NK-92 (cell line): ENCODE measurements at regions not wholly inside any gene's neighbourhood (a gene's known extent, or its start where the extent isn't known, plus 50 kb on each side); places are given as distances from the start of the nearest gene placed in this dataset.

ENCODE experiments used
- DNase-seq: peaks from one replicate; lab custom pipeline; 2025; ENCODE audit not compliant: unreplicated experiment; lab: John Stamatoyannopoulos, UW

DNA sequence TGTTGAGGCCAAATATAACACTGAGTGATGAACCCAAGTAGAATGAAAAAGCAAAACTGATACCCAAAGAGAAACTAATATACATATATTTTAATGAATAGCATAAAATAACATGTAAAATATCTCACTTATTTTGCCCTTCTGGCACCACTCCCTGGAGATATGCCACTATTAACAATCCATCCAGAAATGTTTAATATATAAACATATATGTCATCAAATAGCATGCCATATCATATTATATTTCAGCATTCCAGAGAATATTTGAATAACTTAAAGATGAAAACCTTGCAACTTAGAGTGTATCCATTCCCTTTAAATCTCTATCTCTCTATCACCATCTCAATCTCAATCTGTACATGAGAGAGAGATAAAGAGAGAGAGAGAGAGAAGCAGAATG is 1073.3 kb upstream of the RAG2 start:
- DNase-seq, result no peak

DNA sequence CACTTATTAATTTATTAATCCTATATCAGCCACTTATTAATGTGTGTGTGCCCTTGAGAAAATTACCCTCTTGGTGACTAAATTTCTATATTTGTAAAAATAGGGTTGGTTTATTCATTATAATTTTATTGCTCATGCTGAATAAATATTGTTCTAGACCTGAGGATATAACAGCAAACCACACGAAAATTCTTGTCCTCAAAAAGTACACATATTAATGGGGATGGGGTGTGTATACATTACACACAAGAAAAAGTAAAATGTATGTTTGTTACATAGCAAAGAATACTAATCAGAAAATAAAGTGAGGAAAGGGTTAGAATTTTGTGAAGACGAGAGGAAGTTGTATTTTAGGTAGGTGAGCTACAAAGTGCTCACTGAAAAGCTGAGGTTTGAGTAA is 1068.9 kb upstream of the RAG2 start:
- DNase-seq, result no peak

- DNase-seq, result no peak
Observed at GRCh38 chr11:37657645-37658044, 1059.6 kb upstream of the RAG2 start.

DNA sequence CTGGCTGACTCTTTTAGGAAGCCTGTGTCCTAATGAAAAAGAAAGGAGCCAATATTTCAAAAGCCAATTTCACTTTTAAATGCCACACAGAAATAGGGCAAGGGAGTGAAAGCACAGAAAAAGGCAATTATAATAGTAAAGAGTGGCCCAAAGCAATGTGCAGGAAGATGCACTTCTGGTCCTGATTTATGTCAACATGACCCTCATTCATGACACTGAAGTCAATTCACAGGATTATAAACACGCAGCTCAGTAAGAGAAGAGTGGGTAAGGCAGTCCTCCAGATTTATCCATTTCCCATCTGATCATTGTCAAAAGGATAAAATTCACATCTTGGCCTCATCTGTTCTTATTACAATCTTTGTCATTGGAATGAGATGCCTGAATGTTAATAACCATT is 1049.7 kb upstream of the RAG2 start:
- no peak for DNase-seq

DNA sequence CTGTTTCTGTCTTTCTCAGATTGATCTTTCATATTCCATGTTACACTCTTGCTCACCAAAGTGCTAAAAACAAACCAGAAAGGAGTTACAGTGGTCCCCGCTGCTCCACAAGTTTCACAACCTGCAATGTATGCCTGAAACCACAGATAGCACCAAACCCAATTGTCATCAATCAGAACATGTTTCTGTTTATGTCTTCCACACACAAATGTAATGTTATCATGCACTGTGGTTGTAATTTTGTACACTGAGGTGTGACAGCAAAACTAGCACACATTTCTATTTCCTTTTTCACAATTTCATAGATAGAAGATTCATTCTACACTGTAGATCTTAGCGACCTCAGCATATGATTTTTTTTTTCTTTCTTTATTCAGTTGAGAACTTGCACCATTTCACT is 1045.9 kb upstream of the RAG2 start:
- DNase-seq, result no peak

GRCh38 chr11:37642296-37642695 is 1044.3 kb upstream of the RAG2 start:
- DNase-seq, result no peak

DNA sequence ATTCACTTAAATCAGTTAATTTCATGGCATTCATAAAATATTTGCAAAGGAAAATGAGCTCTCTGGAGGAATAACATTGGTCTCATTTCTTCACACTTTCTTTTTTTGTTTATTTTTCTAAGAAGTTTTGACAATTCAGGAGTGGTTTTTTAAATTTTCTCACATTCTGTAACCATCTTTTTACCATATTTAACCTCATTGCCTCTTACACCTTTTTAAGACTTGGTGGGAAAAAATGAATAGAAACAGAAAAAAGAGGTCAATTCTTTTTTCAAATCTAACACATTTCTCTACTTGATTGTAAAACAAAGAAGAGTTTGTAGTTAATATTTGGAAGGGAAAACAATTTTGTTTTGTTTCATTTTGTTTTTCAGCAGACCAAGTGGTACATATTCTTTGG is 1034.7 kb upstream of the RAG2 start:
- no peak for DNase-seq

GRCh38 chr11:37630866-37631265 is 1032.8 kb upstream of the RAG2 start:
- no peak for DNase-seq

- no peak for DNase-seq
Observed at GRCh38 chr11:37623778-37624177, 1025.7 kb upstream of the RAG2 start.

DNA sequence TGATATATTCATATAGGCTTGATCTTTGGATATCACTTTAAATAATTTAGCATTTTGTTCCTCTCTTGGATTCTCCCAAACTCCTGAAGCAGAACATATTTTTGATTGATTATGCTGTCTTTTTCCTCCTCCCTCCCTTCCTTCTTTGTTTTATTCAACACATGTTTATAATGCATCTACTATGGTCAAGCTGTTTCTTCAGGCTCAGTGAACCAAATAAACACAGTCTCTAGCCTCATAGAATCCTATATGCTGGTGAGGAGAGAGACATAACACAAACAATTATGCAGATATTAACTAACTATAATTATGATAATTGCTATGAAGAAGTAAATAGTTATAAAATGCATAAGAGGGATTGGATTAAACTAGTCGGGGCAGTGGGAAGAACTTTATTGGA is 1023.6 kb upstream of the RAG2 start:
- no peak for DNase-seq

- DNase-seq, result no peak
Observed at GRCh38 chr11:37616291-37616690, 1018.3 kb upstream of the RAG2 start.

DNA sequence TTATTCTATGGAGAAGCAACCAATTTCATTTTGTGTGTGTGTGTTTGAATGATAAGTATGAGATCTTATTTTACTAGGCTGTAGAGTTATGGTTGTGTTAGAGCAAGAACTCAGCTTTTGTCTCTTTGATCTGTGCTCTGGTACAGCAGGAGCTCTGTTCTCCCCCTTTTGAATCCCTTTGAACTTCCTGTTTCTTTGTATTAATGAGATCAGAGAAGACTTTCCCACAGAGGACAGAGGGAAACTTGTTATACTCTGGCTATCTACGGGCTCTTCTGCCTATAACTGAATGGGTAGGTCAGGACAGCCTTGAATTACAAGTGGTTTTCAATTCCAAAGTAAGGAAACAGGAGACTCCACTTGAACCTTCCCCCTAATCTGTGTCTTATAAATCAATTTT is 1015.0 kb upstream of the RAG2 start:
- DNase-seq, result no peak

- DNase-seq, result no peak
Observed at GRCh38 chr11:37612146-37612545, 1014.1 kb upstream of the RAG2 start.

DNA sequence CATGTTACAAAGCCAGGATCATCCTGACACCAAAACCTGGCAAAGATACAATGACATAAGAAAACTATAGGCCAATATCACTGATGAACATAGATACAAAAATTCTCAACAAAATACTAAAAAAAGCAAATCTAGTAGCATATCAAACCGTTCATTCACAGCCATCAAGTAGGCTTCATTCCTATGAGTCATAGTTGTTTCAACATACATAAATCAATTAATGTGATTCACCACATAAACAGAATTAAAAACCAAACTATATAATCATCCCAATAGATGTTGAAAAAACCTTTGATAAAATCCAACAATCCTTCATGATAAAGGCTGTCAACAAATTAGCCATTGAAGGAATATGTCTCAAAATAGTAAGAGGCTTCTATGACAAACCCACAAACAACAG is 1007.2 kb upstream of the RAG2 start:
- DNase-seq, result no peak

DNA sequence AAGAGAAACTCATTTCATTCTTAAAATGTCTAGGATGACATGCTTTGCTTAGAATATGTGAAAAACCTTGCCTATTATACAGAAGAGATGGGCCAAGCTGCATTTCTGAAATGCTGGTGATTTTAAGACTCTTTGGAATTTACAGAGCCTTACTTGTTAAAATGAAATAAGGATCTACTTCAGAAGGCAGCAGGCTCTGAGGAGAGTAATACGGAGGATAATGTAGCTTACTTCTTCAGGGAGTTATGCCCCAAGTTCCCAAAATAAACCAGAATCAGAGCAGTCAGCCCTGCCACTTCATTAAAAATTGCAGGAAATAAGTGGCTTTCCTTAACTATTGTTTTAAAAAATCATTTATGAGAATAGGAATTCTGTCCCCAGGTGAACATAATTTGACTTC is 1000.3 kb upstream of the RAG2 start:
- DNase-seq, result no peak

- no peak for DNase-seq
Observed at GRCh38 chr11:37597776-37598175, 999.7 kb upstream of the RAG2 start.

DNA sequence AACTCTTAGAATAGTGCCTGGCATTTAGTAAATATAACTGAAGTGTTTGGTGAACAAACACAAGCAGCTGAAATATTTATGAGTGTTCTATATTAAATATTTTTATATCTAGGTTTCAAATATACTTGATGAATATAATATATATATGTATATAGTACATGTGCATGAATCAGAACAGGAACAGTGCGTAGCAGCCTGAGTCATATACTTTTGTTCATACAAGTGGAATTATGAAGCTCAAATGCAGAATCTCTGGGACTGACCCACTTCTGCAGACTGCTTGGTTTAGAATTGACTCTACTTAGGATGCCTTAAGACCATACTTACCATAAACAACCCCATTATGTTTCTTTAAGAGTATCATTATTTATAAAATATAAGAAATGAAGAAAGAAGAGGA is 997.8 kb upstream of the RAG2 start:
- no peak for DNase-seq

DNA sequence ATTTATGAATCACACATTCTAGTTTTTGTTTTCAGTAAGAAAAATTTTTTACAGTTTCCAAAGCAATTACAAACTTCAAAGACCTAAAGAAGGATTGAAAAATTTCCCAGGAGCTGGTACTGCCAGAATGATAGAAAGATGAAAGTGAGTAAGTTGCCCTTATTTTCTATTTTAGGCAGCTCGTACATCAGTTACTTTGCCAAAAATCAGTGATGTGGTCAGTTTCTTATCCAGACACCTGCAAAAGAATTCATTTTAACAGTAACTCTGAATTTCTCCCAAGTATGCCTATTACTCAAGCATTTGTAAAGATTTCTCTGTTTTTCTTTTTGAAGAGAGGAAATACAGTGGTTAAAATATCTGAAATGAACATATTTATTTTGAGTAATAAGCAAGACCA is 976.3 kb upstream of the RAG2 start:
- no peak for DNase-seq

GRCh38 chr11:37572491-37573171 is 974.6 kb upstream of the RAG2 start:
- DNase-seq, result no peak

DNA sequence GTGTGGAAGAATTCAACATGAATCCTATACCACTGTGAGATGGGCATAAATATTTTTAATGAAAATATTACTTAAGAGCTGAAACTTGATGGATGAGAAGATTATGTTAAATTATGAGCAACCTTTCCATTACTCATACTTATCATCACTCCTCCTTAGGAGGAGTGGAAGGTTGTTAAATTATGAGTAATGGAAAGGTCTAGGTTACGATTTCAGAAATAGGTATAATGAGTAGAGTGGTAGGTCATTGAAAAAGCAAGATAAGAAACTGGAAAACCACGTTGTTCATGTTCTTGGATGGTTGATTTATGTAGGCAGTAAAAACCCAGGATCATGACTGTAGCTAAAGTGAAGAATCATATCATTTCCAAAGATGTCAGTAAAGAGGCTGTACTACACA is 973.2 kb upstream of the RAG2 start:
- DNase-seq, result no peak

DNA sequence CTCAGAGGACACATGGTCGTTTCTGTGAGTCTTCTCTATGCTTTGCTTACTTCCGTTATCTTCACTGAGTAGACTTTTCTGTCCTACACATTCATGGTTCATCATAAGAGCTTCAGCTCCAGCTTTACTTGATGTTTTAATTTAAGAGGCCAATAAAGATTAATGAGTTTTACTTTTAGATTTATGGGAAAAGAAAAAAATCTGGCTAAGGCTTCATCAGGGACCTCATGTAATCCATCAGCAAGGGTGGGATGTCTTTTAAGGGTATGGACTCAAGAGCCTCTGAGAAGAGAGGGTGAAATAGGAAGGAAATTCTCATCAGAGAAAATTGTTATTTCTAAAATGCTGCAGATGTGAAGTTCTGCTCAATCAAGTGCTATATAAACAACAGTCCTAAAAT is 963.0 kb upstream of the RAG2 start:
- no peak for DNase-seq

DNA sequence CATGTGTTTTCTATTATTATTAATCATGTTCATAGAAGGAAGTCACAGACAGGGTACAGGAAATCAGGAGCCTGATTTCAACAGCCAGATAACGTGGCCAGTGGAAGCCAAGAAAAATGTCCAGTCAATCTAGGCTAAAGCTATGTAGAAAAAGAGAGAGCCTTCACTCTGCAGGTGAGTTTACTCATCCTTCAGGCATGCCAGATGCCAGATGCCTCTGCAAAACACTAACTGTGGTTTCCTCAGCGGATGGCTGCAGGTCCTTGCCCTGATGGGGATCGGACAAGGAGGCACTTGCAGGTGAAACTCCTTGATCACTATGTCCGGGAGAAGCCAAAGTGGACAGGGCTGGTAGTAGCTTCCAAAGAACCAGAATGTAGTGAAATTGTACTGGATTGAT is 962.3 kb upstream of the RAG2 start:
- DNase-seq, result no peak

DNA sequence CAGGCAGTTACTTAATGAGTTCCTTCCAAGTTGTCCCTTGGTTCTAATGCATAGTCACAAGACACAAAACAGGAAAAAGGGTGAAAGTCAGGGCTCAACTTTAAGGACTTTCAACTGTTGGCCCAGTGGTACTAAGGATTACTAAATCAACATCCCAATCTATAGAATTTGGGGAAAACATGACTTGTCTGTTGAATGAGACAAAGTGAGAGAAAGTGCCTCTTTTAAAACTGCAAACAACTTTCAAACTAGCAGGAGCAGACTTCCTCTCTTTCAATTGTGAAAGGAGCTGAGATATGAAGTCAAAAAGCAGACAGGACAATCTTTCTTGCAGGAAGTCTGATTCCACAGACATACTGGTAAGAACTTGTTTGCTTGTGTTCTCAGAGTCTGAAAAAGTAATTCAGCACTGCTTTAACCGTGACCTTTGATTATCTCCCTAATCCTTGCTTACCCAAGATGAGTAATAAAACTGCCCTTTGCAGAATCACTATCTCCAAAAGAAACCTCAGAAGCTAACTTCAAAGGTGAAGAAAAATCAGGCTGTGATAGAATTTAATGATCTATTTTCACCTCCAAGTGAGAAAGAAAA is 960.7 kb upstream of the RAG2 start:
- DNase-seq, result no peak
